GM23338 (cell line): ENCODE measurements at regions not wholly inside any gene's neighbourhood (a gene's known extent, or its start where the extent isn't known, plus 50 kb on each side); places are given as distances from the start of the nearest gene placed in this dataset.

Experiments
- CREB1 ChIP-seq: fragments of 250-450 bp; sonication (Bioruptor Pico); IDR thresholded peaks from 2 replicates; pipeline ENCODE4 v1.5.0; 2020; ENCODE audit warnings: low read depth, mild to moderate bottlenecking, moderate library complexity
- EZH2 ChIP-seq: fragments of 200-600 bp; sonication (generic); IDR thresholded peaks from one replicate; pipeline ENCODE4 v1.8.0; 2017; ENCODE audit warnings: antibody characterized with exemption, mild to moderate bottlenecking, low read depth; ENCODE audit not compliant: unreplicated experiment
- EZH2phosphoT487 ChIP-seq: fragments of 200-600 bp; sonication (generic); IDR thresholded peaks from one replicate; pipeline ENCODE4 v1.8.1; 2018; ENCODE audit warnings: antibody characterized with exemption; ENCODE audit not compliant: unreplicated experiment
- JUNB ChIP-seq: IDR thresholded peaks from one replicate; pipeline ENCODE4 v1.6.1; 2016; ENCODE audit warnings: antibody characterized with exemption; ENCODE audit not compliant: unreplicated experiment
- NANOG ChIP-seq: IDR thresholded peaks from 2 replicates; pipeline ENCODE4 v1.6.1; 2016; ENCODE audit warnings: antibody characterized with exemption, borderline replicate concordance
- POLR2AphosphoS5 ChIP-seq: IDR thresholded peaks from 2 replicates; pipeline ENCODE4 v1.6.1; 2016; ENCODE audit warnings: antibody characterized with exemption, low read depth
- STAT1 ChIP-seq: IDR thresholded peaks from one replicate; pipeline ENCODE4 v1.6.1; 2016; ENCODE audit warnings: antibody characterized with exemption; ENCODE audit not compliant: unreplicated experiment
- ZNF114 ChIP-seq: fragments of 250-450 bp; sonication (Bioruptor Pico); IDR thresholded peaks from 2 replicates; pipeline ENCODE4 v1.5.0; 2020; ENCODE audit warnings: mild to moderate bottlenecking, moderate library complexity
- ZNF331 ChIP-seq: fragments of 250-450 bp; sonication (Bioruptor Pico); IDR thresholded peaks from 2 replicates; pipeline ENCODE4 v1.5.0; 2020; ENCODE audit warnings: low read depth, mild to moderate bottlenecking, moderate library complexity
- TF ChIP-seq, protein P1 (sequence below), 2 experiments: fragments of 200-600 bp in 1 of 2; sonication (generic) in 1 of 2; conservative IDR thresholded peaks; 2 replicates each; pipeline versions ENCODE4 v1.5.1 to v1.6.1; 2016 to 2017; ENCODE audit warnings: antibody characterized with exemption in 2 of 2, low read depth in 2 of 2, mild to moderate bottlenecking in 2 of 2, moderate library complexity in 1 of 2
- TF ChIP-seq, protein P2 (sequence below): IDR thresholded peaks from 2 replicates; pipeline ENCODE4 v1.6.1; 2016; ENCODE audit warnings: antibody characterized with exemption
- TF ChIP-seq, protein P3 (sequence below): IDR thresholded peaks from one replicate; pipeline ENCODE4 v1.6.1; 2018; ENCODE audit warnings: antibody characterized with exemption; ENCODE audit not compliant: unreplicated experiment

DNA sequence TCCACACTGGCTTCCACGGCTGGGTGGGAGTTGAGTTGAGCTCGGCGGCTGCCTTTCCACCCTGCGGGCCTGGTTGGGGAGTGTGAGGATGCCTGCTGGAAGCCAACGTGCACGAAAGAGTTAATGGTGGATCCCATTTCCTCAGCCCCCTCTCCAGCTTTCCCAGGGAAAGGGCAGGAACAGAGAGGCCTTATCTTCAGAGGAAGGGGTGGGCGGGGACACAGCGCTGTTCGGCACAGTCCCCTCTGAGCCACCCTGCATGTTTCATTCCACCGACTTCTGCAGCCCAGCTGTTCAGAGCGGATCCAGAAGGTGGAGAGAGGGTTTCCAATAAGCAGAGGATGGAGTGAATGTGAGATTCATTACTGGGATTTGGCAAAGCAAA, 295.3 kb downstream of the SEC14L1 start:
- TF ChIP-seq, protein P1, sequence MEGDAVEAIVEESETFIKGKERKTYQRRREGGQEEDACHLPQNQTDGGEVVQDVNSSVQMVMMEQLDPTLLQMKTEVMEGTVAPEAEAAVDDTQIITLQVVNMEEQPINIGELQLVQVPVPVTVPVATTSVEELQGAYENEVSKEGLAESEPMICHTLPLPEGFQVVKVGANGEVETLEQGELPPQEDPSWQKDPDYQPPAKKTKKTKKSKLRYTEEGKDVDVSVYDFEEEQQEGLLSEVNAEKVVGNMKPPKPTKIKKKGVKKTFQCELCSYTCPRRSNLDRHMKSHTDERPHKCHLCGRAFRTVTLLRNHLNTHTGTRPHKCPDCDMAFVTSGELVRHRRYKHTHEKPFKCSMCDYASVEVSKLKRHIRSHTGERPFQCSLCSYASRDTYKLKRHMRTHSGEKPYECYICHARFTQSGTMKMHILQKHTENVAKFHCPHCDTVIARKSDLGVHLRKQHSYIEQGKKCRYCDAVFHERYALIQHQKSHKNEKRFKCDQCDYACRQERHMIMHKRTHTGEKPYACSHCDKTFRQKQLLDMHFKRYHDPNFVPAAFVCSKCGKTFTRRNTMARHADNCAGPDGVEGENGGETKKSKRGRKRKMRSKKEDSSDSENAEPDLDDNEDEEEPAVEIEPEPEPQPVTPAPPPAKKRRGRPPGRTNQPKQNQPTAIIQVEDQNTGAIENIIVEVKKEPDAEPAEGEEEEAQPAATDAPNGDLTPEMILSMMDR (conservative IDR thresholded peaks at IDR 0.05; ENCODE audit: low read depth in 2 of 2): no peak
- no peak for TF ChIP-seq EZH2
- no peak for TF ChIP-seq CREB1 (CRISPR knock-in tag)
- no peak for TF ChIP-seq POLR2AphosphoS5
- TF ChIP-seq EZH2phosphoT487: no peak
- no peak for TF ChIP-seq ZNF331
- TF ChIP-seq NANOG: no peak
- no peak for TF ChIP-seq ZNF114 (CRISPR knock-in tag)
- TF ChIP-seq, protein P2, sequence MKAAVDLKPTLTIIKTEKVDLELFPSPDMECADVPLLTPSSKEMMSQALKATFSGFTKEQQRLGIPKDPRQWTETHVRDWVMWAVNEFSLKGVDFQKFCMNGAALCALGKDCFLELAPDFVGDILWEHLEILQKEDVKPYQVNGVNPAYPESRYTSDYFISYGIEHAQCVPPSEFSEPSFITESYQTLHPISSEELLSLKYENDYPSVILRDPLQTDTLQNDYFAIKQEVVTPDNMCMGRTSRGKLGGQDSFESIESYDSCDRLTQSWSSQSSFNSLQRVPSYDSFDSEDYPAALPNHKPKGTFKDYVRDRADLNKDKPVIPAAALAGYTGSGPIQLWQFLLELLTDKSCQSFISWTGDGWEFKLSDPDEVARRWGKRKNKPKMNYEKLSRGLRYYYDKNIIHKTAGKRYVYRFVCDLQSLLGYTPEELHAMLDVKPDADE: no peak
- TF ChIP-seq, protein P3, sequence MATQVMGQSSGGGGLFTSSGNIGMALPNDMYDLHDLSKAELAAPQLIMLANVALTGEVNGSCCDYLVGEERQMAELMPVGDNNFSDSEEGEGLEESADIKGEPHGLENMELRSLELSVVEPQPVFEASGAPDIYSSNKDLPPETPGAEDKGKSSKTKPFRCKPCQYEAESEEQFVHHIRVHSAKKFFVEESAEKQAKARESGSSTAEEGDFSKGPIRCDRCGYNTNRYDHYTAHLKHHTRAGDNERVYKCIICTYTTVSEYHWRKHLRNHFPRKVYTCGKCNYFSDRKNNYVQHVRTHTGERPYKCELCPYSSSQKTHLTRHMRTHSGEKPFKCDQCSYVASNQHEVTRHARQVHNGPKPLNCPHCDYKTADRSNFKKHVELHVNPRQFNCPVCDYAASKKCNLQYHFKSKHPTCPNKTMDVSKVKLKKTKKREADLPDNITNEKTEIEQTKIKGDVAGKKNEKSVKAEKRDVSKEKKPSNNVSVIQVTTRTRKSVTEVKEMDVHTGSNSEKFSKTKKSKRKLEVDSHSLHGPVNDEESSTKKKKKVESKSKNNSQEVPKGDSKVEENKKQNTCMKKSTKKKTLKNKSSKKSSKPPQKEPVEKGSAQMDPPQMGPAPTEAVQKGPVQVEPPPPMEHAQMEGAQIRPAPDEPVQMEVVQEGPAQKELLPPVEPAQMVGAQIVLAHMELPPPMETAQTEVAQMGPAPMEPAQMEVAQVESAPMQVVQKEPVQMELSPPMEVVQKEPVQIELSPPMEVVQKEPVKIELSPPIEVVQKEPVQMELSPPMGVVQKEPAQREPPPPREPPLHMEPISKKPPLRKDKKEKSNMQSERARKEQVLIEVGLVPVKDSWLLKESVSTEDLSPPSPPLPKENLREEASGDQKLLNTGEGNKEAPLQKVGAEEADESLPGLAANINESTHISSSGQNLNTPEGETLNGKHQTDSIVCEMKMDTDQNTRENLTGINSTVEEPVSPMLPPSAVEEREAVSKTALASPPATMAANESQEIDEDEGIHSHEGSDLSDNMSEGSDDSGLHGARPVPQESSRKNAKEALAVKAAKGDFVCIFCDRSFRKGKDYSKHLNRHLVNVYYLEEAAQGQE: no peak
- no peak for TF ChIP-seq JUNB
- no peak for TF ChIP-seq STAT1
